ENCODE measurements at regions not wholly inside any gene's neighbourhood (a gene's known extent, or its start where the extent isn't known, plus 50 kb on each side); places are given as distances from the start of the nearest gene placed in this dataset.

DNA sequence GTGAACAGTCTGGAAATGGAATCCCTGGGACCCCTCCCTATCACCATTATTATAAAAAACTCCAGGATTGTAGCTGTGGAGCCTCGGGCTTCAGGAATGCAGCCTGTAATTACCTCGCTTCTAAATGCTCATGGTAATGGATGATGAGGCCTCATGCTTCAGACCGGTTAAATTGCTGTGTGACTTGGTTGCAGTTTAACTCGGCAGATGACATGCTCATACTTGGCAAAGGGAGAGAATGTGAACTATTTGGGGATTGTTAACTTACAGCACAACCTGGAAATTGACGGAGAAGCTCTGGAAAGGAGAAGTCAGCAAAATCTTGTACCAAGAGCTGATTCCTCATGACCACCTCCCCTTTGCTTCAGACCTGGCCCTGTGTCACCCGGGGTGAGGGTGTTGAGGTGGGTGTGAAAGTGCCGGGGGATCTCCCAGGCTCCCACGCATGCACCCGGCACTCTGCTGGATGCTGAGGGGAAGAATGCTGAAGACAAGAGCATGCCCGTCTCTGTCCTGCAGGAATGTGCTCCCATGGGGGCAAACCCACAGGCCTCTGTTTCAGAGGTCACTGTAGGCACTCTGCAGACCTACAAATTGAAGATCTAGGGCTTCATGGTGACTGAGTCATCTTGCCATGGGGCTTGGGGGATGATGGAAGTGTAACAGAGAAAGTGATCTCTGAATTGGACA lies 364.8 kb downstream of the RPS6KC1 start:
- TF ChIP-seq YY1 (IDR thresholded peaks at IDR 0.05; ENCODE audit: insufficient read depth, insufficient read length) (no peak), ZNF274 (IDR thresholded peaks at IDR 0.05; ENCODE audit: low read depth, low read length) (no peak)
